ENCODE measurements at regions not wholly inside any gene's neighbourhood (a gene's known extent, or its start where the extent isn't known, plus 50 kb on each side); places are given as distances from the start of the nearest gene placed in this dataset.

- CTCF ChIA-PET, result interaction anchor here (1.7 kb wide), 1 partner anchor 11 kb away, joined by 9 read pairs; no protein-coding TSS in a partner anchor
- Mint-ChIP-seq H3K27me3 (ENCODE audit: insufficient read depth, unreplicated experiment) (peaks cover 12% of the 10 kb centered on the region), H3K4me3 (ENCODE audit: unreplicated experiment) (no peak overlapping the region), H3K4me1 (ENCODE audit: insufficient read depth, unreplicated experiment) (no peaks in the 10 kb centered on the region), H3K36me3 (ENCODE audit: insufficient read depth, unreplicated experiment) (no peaks in the 10 kb centered on the region), H3K9me3 (ENCODE audit: unreplicated experiment) (peaks cover 6% of the 10 kb centered on the region), H3K27ac (ENCODE audit: low read depth, unreplicated experiment) (no peak overlapping the region)
- DNase-seq (ENCODE audit: unreplicated experiment), result no peak
- BruUV-seq (replicated peaks), result no TSS peak
- TF ChIP-seq CTCF (IDR thresholded peaks at IDR 0.05; ENCODE audit: unreplicated experiment), result no peak
- intact Hi-C loops (cut with micrococcal nuclease), result no loop called here
- POLR2A ChIA-PET, result no interaction called here
These were observed 99.8 kb upstream of the SEL1L start for GRCh38 chr14:81633496-81633895.

- DNase-seq (ENCODE audit: unreplicated experiment), result no peak
- no peak for TF ChIP-seq CTCF (IDR thresholded peaks at IDR 0.05; ENCODE audit: unreplicated experiment)
- POLR2A ChIA-PET, result no interaction called here
- CTCF ChIA-PET, result interaction anchor here (0.5 kb wide), 1 partner anchor 418 kb away, joined by 4 read pairs; no protein-coding TSS in a partner anchor
- no peak overlapping the region for H3K4me3 Mint-ChIP-seq (ENCODE audit: unreplicated experiment)
- no TSS peak for BruUV-seq (replicated peaks)
- peaks cover 26% of the 10 kb centered on the region for H3K27me3 Mint-ChIP-seq (ENCODE audit: insufficient read depth, unreplicated experiment)
- H3K4me1 Mint-ChIP-seq (ENCODE audit: insufficient read depth, unreplicated experiment), result no peaks in the 10 kb centered on the region
- no peak overlapping the region for H3K27ac Mint-ChIP-seq (ENCODE audit: low read depth, unreplicated experiment)
- intact Hi-C loops (cut with micrococcal nuclease), result no loop called here
- H3K36me3 Mint-ChIP-seq (ENCODE audit: insufficient read depth, unreplicated experiment), result no peaks in the 10 kb centered on the region
- peaks cover 3% of the 10 kb centered on the region for H3K9me3 Mint-ChIP-seq (ENCODE audit: unreplicated experiment)
These were observed 104.0 kb upstream of the SEL1L start for GRCh38 chr14:81637639-81638038.

GRCh38 chr14:81638656-81639280 lies 105.1 kb upstream of the SEL1L start:
- Mint-ChIP-seq H3K27ac (ENCODE audit: low read depth, unreplicated experiment) (no peak overlapping the region), H3K9me3 (ENCODE audit: unreplicated experiment) (peaks cover 7% of the 10 kb centered on the region), H3K4me1 (ENCODE audit: insufficient read depth, unreplicated experiment) (no peaks in the 10 kb centered on the region), H3K36me3 (ENCODE audit: insufficient read depth, unreplicated experiment) (no peaks in the 10 kb centered on the region), H3K27me3 (ENCODE audit: insufficient read depth, unreplicated experiment) (peaks cover 26% of the 10 kb centered on the region), H3K4me3 (ENCODE audit: unreplicated experiment) (no peak overlapping the region)
- no peak for TF ChIP-seq CTCF (IDR thresholded peaks at IDR 0.05; ENCODE audit: unreplicated experiment)
- BruUV-seq (replicated peaks), result no TSS peak
- ChIA-PET POLR2A (no interaction called here), CTCF (interaction anchor here (0.6 to 0.7 kb wide), 3 partner anchors 14 to 258 kb away, joined by 3 read pairs; no protein-coding TSS in a partner anchor)
- DNase-seq (ENCODE audit: unreplicated experiment), result no peak
- intact Hi-C loops (cut with micrococcal nuclease), result no loop called here

- no peaks in the 10 kb centered on the region for H3K36me3 Mint-ChIP-seq (ENCODE audit: insufficient read depth, unreplicated experiment)
- CTCF ChIA-PET, result interaction anchor here (0.8 kb wide), 1 partner anchor 10 kb away, joined by 4 read pairs; no protein-coding TSS in a partner anchor
- POLR2A ChIA-PET, result no interaction called here
- no peak for TF ChIP-seq CTCF (IDR thresholded peaks at IDR 0.05; ENCODE audit: unreplicated experiment)
- no TSS peak for BruUV-seq (replicated peaks)
- H3K27ac Mint-ChIP-seq (ENCODE audit: low read depth, unreplicated experiment), result no peak overlapping the region
- DNase-seq (ENCODE audit: unreplicated experiment), result no peak
- H3K4me3 Mint-ChIP-seq (ENCODE audit: unreplicated experiment), result no peak overlapping the region
- intact Hi-C loops (cut with micrococcal nuclease), result no loop called here
- peaks cover 8% of the 10 kb centered on the region for H3K9me3 Mint-ChIP-seq (ENCODE audit: unreplicated experiment)
- no peaks in the 10 kb centered on the region for H3K27me3 Mint-ChIP-seq (ENCODE audit: insufficient read depth, unreplicated experiment)
- no peaks in the 10 kb centered on the region for H3K4me1 Mint-ChIP-seq (ENCODE audit: insufficient read depth, unreplicated experiment)
These were observed 120.0 kb upstream of the SEL1L start for GRCh38 chr14:81653626-81654025.
